CD4-positive, CD25-positive, alpha-beta regulatory T cell (primary cell): ENCODE measurements at regions not wholly inside any gene's neighbourhood (a gene's known extent, or its start where the extent isn't known, plus 50 kb on each side); places are given as distances from the start of the nearest gene placed in this dataset.

Experiments used
- ATAC-seq, 2 donors: fragments of 150-1000 bp; cut with Tn5 transposase; one replicate each; pipeline ENCODE4 v1.10.0; 2021; ENCODE audit warnings: low read depth in 2 of 2, moderate number of reproducible peaks in 2 of 2, moderate library complexity in 1 of 2
- DNase-seq, 3 donors: peaks; one replicate each; pipeline versions ENCODE4 v3.0.0 to v3.0.0-alpha.2; 2012 to 2022; ENCODE audit warnings: mixed read lengths in 1 of 3
- H3K27ac ChIP-seq: one replicate; pipeline ENCODE4 v1.7.0; 2013; ENCODE audit warnings: mild to moderate bottlenecking, low read length; ENCODE audit not compliant: insufficient read depth, poor library complexity, severe bottlenecking
- H3K27me3 ChIP-seq: one replicate; pipeline ENCODE4 v1.7.0; 2013; ENCODE audit warnings: low read length; ENCODE audit not compliant: control insufficient read depth, insufficient read depth
- H3K36me3 ChIP-seq: one replicate; pipeline ENCODE4 v1.7.0; 2013; ENCODE audit warnings: mild to moderate bottlenecking, low read length, moderate library complexity; ENCODE audit not compliant: control insufficient read depth, insufficient read depth
- H3K4me1 ChIP-seq: 2 replicates; pipeline ENCODE4 v1.7.0; 2013; ENCODE audit warnings: mild to moderate bottlenecking, low read length; ENCODE audit not compliant: insufficient read depth, control insufficient read depth, poor library complexity, severe bottlenecking
- H3K4me3 ChIP-seq: one replicate; pipeline ENCODE4 v1.7.0; 2013; ENCODE audit warnings: low read depth, mild to moderate bottlenecking, low read length, moderate library complexity
- H3K9me3 ChIP-seq, 2 experiments: 1 replicate in 1 of 2; 2 replicates in 1 of 2; pipeline ENCODE4 v1.7.0; 2013; ENCODE audit warnings: low read length in 2 of 2, mild to moderate bottlenecking in 1 of 2, moderate library complexity in 1 of 2; ENCODE audit not compliant: control insufficient read depth in 2 of 2
- H3K27ac Mint-ChIP-seq, 3 donors: one replicate each; pipeline ENCODE4 v1.8.0; 2020 to 2022; ENCODE audit warnings: mild to moderate bottlenecking in 3 of 3, mixed read lengths in 3 of 3, moderate library complexity in 2 of 3
- H3K27me3 Mint-ChIP-seq: one replicate; pipeline ENCODE4 v1.8.0; 2022; ENCODE audit warnings: mild to moderate bottlenecking, mixed read lengths
- H3K36me3 Mint-ChIP-seq: one replicate; pipeline ENCODE4 v1.8.0; 2020; ENCODE audit warnings: mixed read lengths
- H3K4me1 Mint-ChIP-seq, 4 donors: one replicate each; pipeline ENCODE4 v1.8.0; 2020 to 2022; ENCODE audit warnings: mixed read lengths in 4 of 4, mild to moderate bottlenecking in 1 of 4
- H3K4me3 Mint-ChIP-seq, 4 donors: one replicate each; pipeline ENCODE4 v1.8.0; 2020 to 2022; ENCODE audit warnings: mild to moderate bottlenecking in 4 of 4, mixed read lengths in 4 of 4, moderate library complexity in 3 of 4
- H3K9me3 Mint-ChIP-seq, 7 donors: one replicate each; pipeline ENCODE4 v1.8.0; 2020 to 2022; ENCODE audit warnings: mixed read lengths in 7 of 7, mild to moderate bottlenecking in 3 of 7, moderate library complexity in 2 of 7

DNA sequence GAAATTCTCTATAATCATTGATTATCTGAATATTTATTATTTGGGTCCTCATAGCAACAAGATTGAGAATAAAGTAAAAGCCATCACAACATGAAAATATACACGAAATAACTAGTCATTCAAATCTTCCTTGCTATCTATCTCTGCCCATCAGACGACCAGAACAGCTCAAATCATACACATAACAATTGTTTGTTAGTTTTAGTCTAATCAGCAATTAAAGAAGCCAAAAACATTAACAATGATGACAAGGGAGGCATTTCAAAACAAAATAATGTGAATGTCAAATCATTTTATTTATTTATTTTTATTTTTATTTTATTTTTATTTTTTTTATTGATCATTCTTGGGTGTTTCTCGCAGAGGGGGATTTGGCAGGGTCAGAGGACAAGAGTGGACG is 106.0 kb upstream of the BNC2 start:
- ATAC-seq (no peak), DNase-seq (no peak)
- H3K4me1 ChIP-seq = no peaks in the 10 kb centered on the region
- no peaks in the 10 kb centered on the region for H3K27me3 ChIP-seq
- no peaks in the 10 kb centered on the region for H3K36me3 ChIP-seq
- Mint-ChIP-seq H3K36me3 (no peaks in the 10 kb centered on the region), H3K4me1 (no peaks in the 10 kb centered on the region), H3K27me3 (no peaks in the 10 kb centered on the region), H3K27ac (no peak overlapping the region), H3K9me3 (peaks cover 0 to 16% (median 4%) of the 10 kb centered on the region in 7 donors), H3K4me3 (no peak overlapping the region)
- H3K9me3 ChIP-seq = no peaks in the 10 kb centered on the region
- no peak overlapping the region for H3K4me3 ChIP-seq
- no peak overlapping the region for H3K27ac ChIP-seq

GRCh38 chr9:16974436-16974835 is 104.0 kb upstream of the BNC2 start:
- no peak overlapping the region for H3K27ac ChIP-seq
- ATAC-seq = no peak
- H3K36me3 Mint-ChIP-seq = no peaks in the 10 kb centered on the region

GRCh38 chr9:16970321-16970720 is 99.9 kb upstream of the BNC2 start:
- no peak overlapping the region for H3K27ac Mint-ChIP-seq
- no peaks in the 10 kb centered on the region for H3K27me3 ChIP-seq

More at GRCh38 chr9:16974436-16974835, 104.0 kb upstream of the BNC2 start:
- no peaks in the 10 kb centered on the region for H3K9me3 ChIP-seq
- Mint-ChIP-seq H3K27me3 (no peaks in the 10 kb centered on the region), H3K27ac (no peak overlapping the region), H3K4me1 (no peaks in the 10 kb centered on the region), H3K4me3 (no peak overlapping the region), H3K9me3 (peaks cover 0 to 16% (median 5%) of the 10 kb centered on the region in 7 donors)
- H3K27me3 ChIP-seq = no peaks in the 10 kb centered on the region
- no peaks in the 10 kb centered on the region for H3K36me3 ChIP-seq
- no peak overlapping the region for H3K4me3 ChIP-seq
- no peaks in the 10 kb centered on the region for H3K4me1 ChIP-seq
- DNase-seq = no peak

DNA sequence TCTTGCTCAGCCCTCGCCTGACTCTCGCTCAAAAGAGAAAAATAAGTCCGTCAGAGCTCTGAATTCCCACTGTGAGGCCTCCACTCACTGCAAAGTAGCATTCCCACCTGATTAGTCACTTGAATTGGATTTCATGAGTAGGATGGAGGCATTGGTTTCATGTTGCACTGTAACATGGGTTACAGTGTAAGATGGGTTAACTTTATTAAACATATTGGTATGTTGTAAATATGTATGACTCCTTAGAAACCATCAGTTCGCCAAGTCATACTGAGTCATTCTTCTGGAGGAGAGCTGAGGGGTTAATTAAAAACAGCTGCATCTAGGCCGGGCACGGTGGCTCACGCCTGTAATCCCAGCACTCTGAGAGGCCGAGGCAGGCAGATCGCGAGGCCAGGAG is 93.8 kb upstream of the BNC2 start:
- Histone ChIP-seq H3K4me3 (no peak overlapping the region), H3K27me3 (no peaks in the 10 kb centered on the region), H3K4me1 (no peaks in the 10 kb centered on the region), H3K36me3 (no peaks in the 10 kb centered on the region), H3K27ac (no peak overlapping the region), H3K9me3 (peaks cover 0 to 4% of the 10 kb centered on the region in 2 experiments)
- ATAC-seq (no peak), DNase-seq (no peak)
- Mint-ChIP-seq H3K27me3 (no peaks in the 10 kb centered on the region), H3K4me3 (no peak overlapping the region), H3K27ac (no peak overlapping the region), H3K9me3 (peaks cover 0 to 19% (median 12%) of the 10 kb centered on the region in 7 donors), H3K4me1 (no peaks in the 10 kb centered on the region), H3K36me3 (no peaks in the 10 kb centered on the region)

More at GRCh38 chr9:16970321-16970720, 99.9 kb upstream of the BNC2 start:
- Mint-ChIP-seq H3K27me3 (no peaks in the 10 kb centered on the region), H3K4me3 (no peak overlapping the region), H3K36me3 (no peaks in the 10 kb centered on the region), H3K4me1 (no peaks in the 10 kb centered on the region), H3K9me3 (peaks cover 0 to 18% (median 8%) of the 10 kb centered on the region in 7 donors)
- Histone ChIP-seq H3K36me3 (no peaks in the 10 kb centered on the region), H3K9me3 (peaks cover 0 to 4% of the 10 kb centered on the region in 2 experiments), H3K4me3 (no peak overlapping the region), H3K4me1 (no peaks in the 10 kb centered on the region), H3K27ac (no peak overlapping the region)
- ATAC-seq = no peak
- DNase-seq = no peak

DNA sequence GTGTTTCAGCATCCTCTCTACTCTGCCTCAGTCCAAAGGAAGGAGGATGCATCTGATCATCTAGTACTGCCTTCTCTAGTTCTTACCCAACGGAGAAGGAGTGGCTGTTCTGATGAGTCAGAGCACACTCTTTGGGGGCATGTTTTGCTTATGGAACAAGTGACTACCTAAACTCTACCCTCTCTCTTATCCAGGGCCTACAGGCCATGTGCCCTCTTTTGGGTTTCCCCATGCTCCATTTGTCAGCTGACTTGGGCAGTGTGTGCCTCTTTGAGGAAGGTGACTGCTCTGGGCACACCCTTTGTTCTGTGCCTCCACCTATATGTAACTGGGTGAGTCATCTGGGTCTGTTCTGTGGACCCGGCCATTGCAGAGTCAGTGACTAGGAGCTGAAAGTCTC is 89.6 kb upstream of the BNC2 start:
- DNase-seq (no peak), ATAC-seq (no peak)
- Mint-ChIP-seq H3K4me3 (no peak overlapping the region), H3K36me3 (no peaks in the 10 kb centered on the region), H3K9me3 (peaks cover 0 to 14% (median 7%) of the 10 kb centered on the region in 7 donors), H3K4me1 (no peaks in the 10 kb centered on the region), H3K27me3 (no peaks in the 10 kb centered on the region), H3K27ac (no peak overlapping the region)
- Histone ChIP-seq H3K9me3 (no peaks in the 10 kb centered on the region), H3K4me3 (no peak overlapping the region), H3K4me1 (no peaks in the 10 kb centered on the region), H3K27me3 (no peaks in the 10 kb centered on the region), H3K27ac (no peak overlapping the region), H3K36me3 (no peaks in the 10 kb centered on the region)

DNA sequence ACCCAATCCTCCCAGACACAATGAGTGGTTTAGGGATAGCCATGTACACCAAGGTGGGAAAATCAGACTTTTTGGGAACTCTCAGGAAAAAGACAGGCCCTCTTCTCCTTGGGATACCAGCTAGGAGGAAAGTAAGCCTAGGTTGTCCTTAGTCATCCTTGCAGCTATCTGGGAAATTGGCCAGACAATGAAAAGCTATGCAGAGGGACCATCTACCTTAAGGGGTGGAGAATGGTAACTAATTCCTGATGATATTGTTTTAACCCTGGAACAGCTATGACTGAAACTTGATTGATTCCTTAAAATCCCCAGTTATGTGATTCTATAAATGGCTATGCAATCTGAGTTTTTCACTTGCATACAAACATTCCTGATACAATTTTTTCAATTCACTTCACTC is 88.9 kb upstream of the BNC2 start:
- Histone ChIP-seq H3K4me3 (no peak overlapping the region), H3K9me3 (no peaks in the 10 kb centered on the region), H3K4me1 (no peaks in the 10 kb centered on the region), H3K36me3 (no peaks in the 10 kb centered on the region), H3K27me3 (no peaks in the 10 kb centered on the region), H3K27ac (no peak overlapping the region)
- H3K4me3 Mint-ChIP-seq = peak overlapping the region in 1 of 4 donors; percentile 84
- no peaks in the 10 kb centered on the region for H3K27me3 Mint-ChIP-seq
- no peaks in the 10 kb centered on the region for H3K4me1 Mint-ChIP-seq
- no peak overlapping the region for H3K27ac Mint-ChIP-seq
- peaks cover 0 to 14% (median 7%) of the 10 kb centered on the region in 7 donors for H3K9me3 Mint-ChIP-seq
- DNase-seq (no peak), ATAC-seq (no peak)
- no peaks in the 10 kb centered on the region for H3K36me3 Mint-ChIP-seq

DNA sequence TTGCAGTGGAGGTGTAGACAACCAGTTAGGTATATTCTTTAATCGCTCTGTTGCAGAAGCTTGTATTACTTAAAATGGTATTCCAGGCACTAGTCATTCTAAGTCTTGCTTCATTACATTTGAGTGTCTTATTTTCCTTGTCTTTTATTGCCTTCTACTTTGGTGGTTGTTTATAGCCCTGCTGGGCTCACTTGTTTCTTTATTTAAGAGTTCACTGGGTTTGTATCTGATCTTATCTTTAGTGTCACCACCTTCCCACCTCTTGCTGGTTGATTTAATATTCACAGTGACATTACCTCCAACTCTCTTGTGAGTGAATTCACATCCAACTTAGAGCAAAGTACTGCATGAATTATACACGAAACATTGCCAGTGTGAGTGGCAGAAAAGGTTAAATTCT is 83.6 kb upstream of the BNC2 start:
- ATAC-seq (no peak), DNase-seq (no peak)
- H3K27ac Mint-ChIP-seq = no peak overlapping the region
- no peaks in the 10 kb centered on the region for H3K27me3 Mint-ChIP-seq
- no peak overlapping the region for H3K4me3 ChIP-seq
- H3K4me1 Mint-ChIP-seq = no peaks in the 10 kb centered on the region
- no peak overlapping the region for H3K27ac ChIP-seq
- no peaks in the 10 kb centered on the region for H3K9me3 ChIP-seq
- H3K27me3 ChIP-seq = no peaks in the 10 kb centered on the region
- H3K4me3 Mint-ChIP-seq = no peak overlapping the region
- no peaks in the 10 kb centered on the region for H3K36me3 Mint-ChIP-seq
- H3K36me3 ChIP-seq = no peaks in the 10 kb centered on the region
- peaks cover 0 to 9% (median 0%) of the 10 kb centered on the region in 7 donors for H3K9me3 Mint-ChIP-seq
- H3K4me1 ChIP-seq = no peaks in the 10 kb centered on the region

GRCh38 chr9:16951502-16951901 is 81.0 kb upstream of the BNC2 start:
- H3K27ac Mint-ChIP-seq = no peak overlapping the region
- Histone ChIP-seq H3K36me3 (no peaks in the 10 kb centered on the region), H3K4me3 (no peak overlapping the region), H3K4me1 (no peaks in the 10 kb centered on the region), H3K27me3 (no peaks in the 10 kb centered on the region), H3K27ac (no peak overlapping the region), H3K9me3 (no peaks in the 10 kb centered on the region)
- no peak overlapping the region for H3K4me3 Mint-ChIP-seq
- H3K27me3 Mint-ChIP-seq = no peaks in the 10 kb centered on the region
- H3K36me3 Mint-ChIP-seq = no peaks in the 10 kb centered on the region
- peaks cover 0 to 7% (median 0%) of the 10 kb centered on the region in 7 donors for H3K9me3 Mint-ChIP-seq
- no peak for ATAC-seq
- DNase-seq = no peak
- H3K4me1 Mint-ChIP-seq = no peaks in the 10 kb centered on the region
